CD14-positive monocyte (primary cell): ENCODE measurements at regions not wholly inside any gene's neighbourhood (a gene's known extent, or its start where the extent isn't known, plus 50 kb on each side); places are given as distances from the start of the nearest gene placed in this dataset.

Source experiments
- DNase-seq, 3 donors: peaks; one replicate each; pipeline ENCODE4 v3.0.0-alpha.2; 2011 to 2022
- H2AFZ ChIP-seq: 2 replicates; pipeline ENCODE4 v1.6.0; 2012; ENCODE audit warnings: mild to moderate bottlenecking, low read depth, low read length, inconsistent platforms; ENCODE audit not compliant: insufficient read depth, poor library complexity, severe bottlenecking
- H3K27ac ChIP-seq, 2 donors: 1 replicate in 1 of 2; 2 replicates in 1 of 2; pipeline ENCODE4 v1.5.1; 2012 to 2013; ENCODE audit warnings: low read length in 2 of 2, control low read depth in 1 of 2, inconsistent platforms in 1 of 2, low read depth in 1 of 2, mild to moderate bottlenecking in 1 of 2
- H3K27me3 ChIP-seq, 2 donors: one replicate each; pipeline versions ENCODE4 v1.6.0 to v1.6.1; 2011 to 2013; ENCODE audit warnings: low read length in 2 of 2; ENCODE audit not compliant: control insufficient read depth in 2 of 2, insufficient read depth in 2 of 2
- H3K36me3 ChIP-seq, 2 donors: replicated peaks in 1 of 2; 1 replicate in 1 of 2; 2 replicates in 1 of 2; pipeline versions ENCODE4 v1.5.1 to v1.6.1; 2012 to 2013; ENCODE audit warnings: low read length in 2 of 2, control low read depth in 1 of 2, inconsistent platforms in 1 of 2, mild to moderate bottlenecking in 1 of 2; ENCODE audit not compliant: insufficient read depth in 2 of 2, control insufficient read depth in 1 of 2
- H3K4me1 ChIP-seq, 2 donors: 1 replicate in 1 of 2; 2 replicates in 1 of 2; pipeline versions ENCODE4 v1.5.1 to v1.6.1; 2012 to 2013; ENCODE audit warnings: low read length in 2 of 2, control low read depth in 1 of 2, inconsistent platforms in 1 of 2, mild to moderate bottlenecking in 1 of 2, moderate library complexity in 1 of 2; ENCODE audit not compliant: insufficient read depth in 2 of 2, control insufficient read depth in 1 of 2
- H3K4me2 ChIP-seq: replicated peaks from 2 replicates; pipeline ENCODE3; 2012; ENCODE audit warnings: low read length, moderate library complexity, mild to moderate bottlenecking; ENCODE audit not compliant: poor library complexity, severe bottlenecking; ENCODE audit errors: extremely low read depth
- H3K4me3 ChIP-seq, 3 experiments: fragments of 200-600 bp in 1 of 3; sonication (generic) in 1 of 3; replicated peaks in 1 of 3; 1 replicate in 2 of 3; 2 replicates in 1 of 3; pipeline ENCODE4 v1.5.1; 2011 to 2013; ENCODE audit warnings: low read length in 3 of 3, mild to moderate bottlenecking in 3 of 3, control low read depth in 2 of 3, low read depth in 2 of 3, inconsistent platforms in 1 of 3, moderate library complexity in 1 of 3
- H3K79me2 ChIP-seq: 2 replicates; pipeline ENCODE4 v1.6.0; 2012; ENCODE audit warnings: mild to moderate bottlenecking, control low read depth, inconsistent platforms, low read length, moderate library complexity; ENCODE audit not compliant: insufficient read depth
- H3K9ac ChIP-seq: 2 replicates; pipeline ENCODE4 v1.6.0; 2017; ENCODE audit warnings: low read length, mild to moderate bottlenecking; ENCODE audit not compliant: insufficient read depth, poor library complexity, severe bottlenecking
- H3K9me3 ChIP-seq, 2 donors: replicated peaks in 1 of 2; 1 replicate in 1 of 2; 2 replicates in 1 of 2; pipeline versions ENCODE4 v1.5.1 to v1.6.1; 2012 to 2013; ENCODE audit warnings: low read length in 2 of 2, control low read depth in 1 of 2; ENCODE audit not compliant: control insufficient read depth in 1 of 2, insufficient read depth in 1 of 2
- H4K20me1 ChIP-seq: 2 replicates; pipeline ENCODE4 v1.6.0; 2012; ENCODE audit warnings: mild to moderate bottlenecking, low read length, control low read depth, moderate library complexity; ENCODE audit not compliant: insufficient read depth
- H3K27ac Mint-ChIP-seq, 7 donors: one replicate each; pipeline ENCODE4 v1.8.0; 2020; ENCODE audit warnings: mild to moderate bottlenecking in 7 of 7, mixed read lengths in 7 of 7, moderate library complexity in 6 of 7, inconsistent platforms in 2 of 7
- H3K27me3 Mint-ChIP-seq, 3 donors: one replicate each; pipeline ENCODE4 v1.8.0; 2021 to 2022; ENCODE audit warnings: low read depth in 3 of 3, mild to moderate bottlenecking in 3 of 3, mixed read lengths in 3 of 3, moderate library complexity in 3 of 3, inconsistent platforms in 1 of 3
- H3K36me3 Mint-ChIP-seq, 2 donors: one replicate each; pipeline ENCODE4 v1.8.0; 2020; ENCODE audit warnings: mixed read lengths in 2 of 2, inconsistent platforms in 1 of 2, mild to moderate bottlenecking in 1 of 2
- H3K4me1 Mint-ChIP-seq: one replicate; pipeline ENCODE4 v1.8.0; 2020; ENCODE audit warnings: mild to moderate bottlenecking, mixed read lengths
- H3K4me3 Mint-ChIP-seq, 2 donors: one replicate each; pipeline ENCODE4 v1.8.0; 2020; ENCODE audit warnings: mild to moderate bottlenecking in 2 of 2, mixed read lengths in 2 of 2, moderate library complexity in 1 of 2
- H3K9me3 Mint-ChIP-seq, 7 donors: one replicate each; pipeline ENCODE4 v1.8.0; 2020 to 2022; ENCODE audit warnings: mixed read lengths in 7 of 7, mild to moderate bottlenecking in 6 of 7, moderate library complexity in 6 of 7, inconsistent platforms in 2 of 7
- WGBS: methylation state at CpG from one replicate; pipeline ENCODE4 v1.1.5; 2013; ENCODE audit warnings: missing lambda C conversion rate; ENCODE audit not compliant: insufficient coverage; 5-methylcytosine and 5-hydroxymethylcytosine counted together
- intact Hi-C, 2 donors: fragments of 100-400 bp; cut with micrococcal nuclease; formaldehyde crosslinking; loops; one replicate each; pipeline versions ENCODE4 v1.15.0 to v1.15.1; 2023
- TF ChIP-seq, protein P1 (sequence below): fragments of 200-600 bp; IDR thresholded peaks from one replicate; pipeline ENCODE4 v1.8.0; 2022; ENCODE audit warnings: antibody characterized with exemption, mild to moderate bottlenecking

- no peak overlapping the region for H3K4me3 ChIP-seq
- Mint-ChIP-seq H3K27ac (no peak overlapping the region), H3K4me3 (no peak overlapping the region), H3K9me3 (peaks cover 0 to 3% (median 1%) of the 10 kb centered on the region in 7 donors), H3K36me3 (no peaks in the 10 kb centered on the region), H3K4me1 (no peaks in the 10 kb centered on the region), H3K27me3 (peaks cover 3 to 6% (median 4%) of the 10 kb centered on the region in 3 donors)
- no peaks in the 10 kb centered on the region for H4K20me1 ChIP-seq
- no peak overlapping the region for H3K4me2 ChIP-seq
- no peaks in the 10 kb centered on the region for H3K4me1 ChIP-seq
- TF ChIP-seq, protein P1, sequence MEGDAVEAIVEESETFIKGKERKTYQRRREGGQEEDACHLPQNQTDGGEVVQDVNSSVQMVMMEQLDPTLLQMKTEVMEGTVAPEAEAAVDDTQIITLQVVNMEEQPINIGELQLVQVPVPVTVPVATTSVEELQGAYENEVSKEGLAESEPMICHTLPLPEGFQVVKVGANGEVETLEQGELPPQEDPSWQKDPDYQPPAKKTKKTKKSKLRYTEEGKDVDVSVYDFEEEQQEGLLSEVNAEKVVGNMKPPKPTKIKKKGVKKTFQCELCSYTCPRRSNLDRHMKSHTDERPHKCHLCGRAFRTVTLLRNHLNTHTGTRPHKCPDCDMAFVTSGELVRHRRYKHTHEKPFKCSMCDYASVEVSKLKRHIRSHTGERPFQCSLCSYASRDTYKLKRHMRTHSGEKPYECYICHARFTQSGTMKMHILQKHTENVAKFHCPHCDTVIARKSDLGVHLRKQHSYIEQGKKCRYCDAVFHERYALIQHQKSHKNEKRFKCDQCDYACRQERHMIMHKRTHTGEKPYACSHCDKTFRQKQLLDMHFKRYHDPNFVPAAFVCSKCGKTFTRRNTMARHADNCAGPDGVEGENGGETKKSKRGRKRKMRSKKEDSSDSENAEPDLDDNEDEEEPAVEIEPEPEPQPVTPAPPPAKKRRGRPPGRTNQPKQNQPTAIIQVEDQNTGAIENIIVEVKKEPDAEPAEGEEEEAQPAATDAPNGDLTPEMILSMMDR, result no peak
- H3K27ac ChIP-seq, result no peak overlapping the region
- WGBS, result 90% methylated on average over 5 of the region's 5 CpGs
- H3K36me3 ChIP-seq, result no peaks in the 10 kb centered on the region
- DNase-seq, result no peak
- no peaks in the 10 kb centered on the region for H3K27me3 ChIP-seq
- H3K79me2 ChIP-seq, result no peaks in the 10 kb centered on the region
- no peaks in the 10 kb centered on the region for H3K9me3 ChIP-seq
- intact Hi-C loops, result no loop called here
- no peak overlapping the region for H2AFZ ChIP-seq
- H3K9ac ChIP-seq, result no peak overlapping the region
Observed at GRCh38 chr2:71999580-71999979, 148.1 kb downstream of the CYP26B1 start.

GRCh38 chr2:71997843-71998242 lies 149.8 kb downstream of the CYP26B1 start:
- Mint-ChIP-seq H3K9me3 (peaks cover 0 to 3% (median 1%) of the 10 kb centered on the region in 7 donors), H3K36me3 (no peaks in the 10 kb centered on the region), H3K4me3 (no peak overlapping the region), H3K27ac (no peak overlapping the region), H3K27me3 (peaks cover 3 to 6% (median 4%) of the 10 kb centered on the region in 3 donors), H3K4me1 (no peaks in the 10 kb centered on the region)
- Histone ChIP-seq H3K4me3 (no peak overlapping the region), H4K20me1 (no peaks in the 10 kb centered on the region), H3K9ac (no peak overlapping the region), H3K4me2 (no peak overlapping the region), H3K36me3 (no peaks in the 10 kb centered on the region), H3K27me3 (no peaks in the 10 kb centered on the region), H3K27ac (no peak overlapping the region), H2AFZ (no peak overlapping the region), H3K4me1 (no peaks in the 10 kb centered on the region), H3K79me2 (no peaks in the 10 kb centered on the region), H3K9me3 (no peaks in the 10 kb centered on the region)
- intact Hi-C loops, result no loop called here
- no peak for DNase-seq
- TF ChIP-seq, protein P1, result no peak
